ENCODE measurements at regions not wholly inside any gene's neighbourhood (a gene's known extent, or its start where the extent isn't known, plus 50 kb on each side); places are given as distances from the start of the nearest gene placed in this dataset.

- TF ChIP-seq EZH2 (IDR thresholded peaks at IDR 0.05; ENCODE audit: borderline replicate concordance, low read depth, low read length, poor library complexity, severe bottlenecking) (no peak), CTCF (conservative IDR thresholded peaks at IDR 0.05; ENCODE audit: low read depth, low read length) (no peak)
- POLR2A ChIA-PET (ENCODE audit: low non-redundant PET) = no interaction called here
- Histone ChIP-seq H3K9me3 (ENCODE audit: low read depth, low read length, poor library complexity, severe bottlenecking) (no peaks in the 10 kb centered on the region), H3K27me3 (replicated peaks; ENCODE audit: insufficient read depth, low read depth, low read length, poor library complexity) (no peaks in the 10 kb centered on the region), H3K4me1 (ENCODE audit: insufficient read depth, low read length, poor library complexity, severe bottlenecking) (no peaks in the 10 kb centered on the region), H3K4me3 (ENCODE audit: low read depth, low read length, poor library complexity, severe bottlenecking) (no peak overlapping the region), H3K36me3 (ENCODE audit: insufficient read depth, low read length, poor library complexity, severe bottlenecking) (no peaks in the 10 kb centered on the region), H3K27ac (ENCODE audit: low read depth, low read length, poor library complexity, severe bottlenecking) (no peak overlapping the region)
- no peak for DNase-seq (ENCODE audit: low spot score)
- no TSS peak for BruUV-seq (replicated peaks)
- CTCF ChIA-PET = no interaction called here
- intact Hi-C loops (cut with micrococcal nuclease; ENCODE audit: unreplicated experiment) = no loop called here
These were observed 183.5 kb downstream of the HNMT start for GRCh38 chr2:138147796-138148195.

GRCh38 chr2:138155304-138155703 is 191.0 kb downstream of the HNMT start:
- Histone ChIP-seq H3K27me3 (replicated peaks; ENCODE audit: insufficient read depth, low read depth, low read length, poor library complexity) (no peaks in the 10 kb centered on the region), H3K9me3 (ENCODE audit: low read depth, low read length, poor library complexity, severe bottlenecking) (no peaks in the 10 kb centered on the region), H3K27ac (ENCODE audit: low read depth, low read length, poor library complexity, severe bottlenecking) (no peak overlapping the region), H3K36me3 (ENCODE audit: insufficient read depth, low read length, poor library complexity, severe bottlenecking) (no peaks in the 10 kb centered on the region), H3K4me3 (ENCODE audit: low read depth, low read length, poor library complexity, severe bottlenecking) (no peak overlapping the region), H3K4me1 (ENCODE audit: insufficient read depth, low read length, poor library complexity, severe bottlenecking) (no peaks in the 10 kb centered on the region)
- DNase-seq (ENCODE audit: low spot score) = no peak
- ChIA-PET CTCF (interaction anchor here (0.7 kb wide), 1 partner anchor 172 kb away, joined by 3 read pairs; no protein-coding TSS in a partner anchor), POLR2A (ENCODE audit: low non-redundant PET) (no interaction called here)
- TF ChIP-seq EZH2 (IDR thresholded peaks at IDR 0.05; ENCODE audit: borderline replicate concordance, low read depth, low read length, poor library complexity, severe bottlenecking) (no peak), CTCF (conservative IDR thresholded peaks at IDR 0.05; ENCODE audit: low read depth, low read length) (no peak)
- BruUV-seq (replicated peaks) = no TSS peak
- intact Hi-C loops (cut with micrococcal nuclease; ENCODE audit: unreplicated experiment) = no loop called here

GRCh38 chr2:138157372-138157771 is 193.1 kb downstream of the HNMT start:
- BruUV-seq (replicated peaks) = no TSS peak
- H3K27ac ChIP-seq (ENCODE audit: low read depth, low read length, poor library complexity, severe bottlenecking) = no peak overlapping the region
- no peaks in the 10 kb centered on the region for H3K4me1 ChIP-seq (ENCODE audit: insufficient read depth, low read length, poor library complexity, severe bottlenecking)
- intact Hi-C loops (cut with micrococcal nuclease; ENCODE audit: unreplicated experiment) = no loop called here
- ChIA-PET CTCF (no interaction called here), POLR2A (ENCODE audit: low non-redundant PET) (no interaction called here)
- H3K9me3 ChIP-seq (ENCODE audit: low read depth, low read length, poor library complexity, severe bottlenecking) = no peaks in the 10 kb centered on the region
- H3K36me3 ChIP-seq (ENCODE audit: insufficient read depth, low read length, poor library complexity, severe bottlenecking) = no peaks in the 10 kb centered on the region
- TF ChIP-seq CTCF (conservative IDR thresholded peaks at IDR 0.05; ENCODE audit: low read depth, low read length) (no peak), EZH2 (IDR thresholded peaks at IDR 0.05; ENCODE audit: borderline replicate concordance, low read depth, low read length, poor library complexity, severe bottlenecking) (no peak)
- DNase-seq (ENCODE audit: low spot score) = no peak
- no peaks in the 10 kb centered on the region for H3K27me3 ChIP-seq (replicated peaks; ENCODE audit: insufficient read depth, low read depth, low read length, poor library complexity)
- no peak overlapping the region for H3K4me3 ChIP-seq (ENCODE audit: low read depth, low read length, poor library complexity, severe bottlenecking)
